Panc1 (cell line): ENCODE measurements at regions not wholly inside any gene's neighbourhood (a gene's known extent, or its start where the extent isn't known, plus 50 kb on each side); places are given as distances from the start of the nearest gene placed in this dataset.

Experiments
- ATAC-seq: fragments of 200-7000 bp; cut with Tn5 transposase; 2 replicates; pipeline ENCODE4 v1.9.1; 2020; ENCODE audit warnings: mild to moderate bottlenecking, moderate library complexity
- BruUV-seq: library from RNA; stranded (reverse); fragments of 400-500 nt; replicated peaks from 2 replicates; lab custom pipeline; 2021; lab: Mats Ljungman, UMichigan
- CTCF ChIA-PET: fragments of 300-600 bp; sonication (Branson Sonifier 250); formaldehyde crosslinking; loops from one replicate; lab custom pipeline; 2022; ENCODE audit warnings: antibody characterized with exemption; lab: Charles Lee
- POLR2A ChIA-PET: fragments of 300-600 bp; sonication (Branson Sonifier 250); formaldehyde crosslinking; loops from one replicate; lab custom pipeline; 2022; ENCODE audit warnings: antibody characterized with exemption; lab: Charles Lee
- DNase-seq: peaks from one replicate; pipeline ENCODE4 v3.0.0-alpha.2; 2010; ENCODE audit warnings: low read depth, low spot score
- H3K27ac ChIP-seq: 2 replicates; pipeline ENCODE4 v1.5.1; 2011; ENCODE audit warnings: mild to moderate bottlenecking, low read length, inconsistent platforms
- H3K27me3 ChIP-seq: fragments of 200-500 bp; sonication (Bioruptor generic); 2 replicates; pipeline ENCODE4 v1.6.0; 2014; ENCODE audit warnings: low read length, inconsistent platforms; ENCODE audit not compliant: control insufficient read depth, insufficient read depth
- H3K36me3 ChIP-seq: fragments of 200-500 bp; sonication (Bioruptor generic); 2 replicates; pipeline ENCODE4 v1.5.1; 2014; ENCODE audit warnings: inconsistent platforms, mild to moderate bottlenecking, low read length, moderate library complexity; ENCODE audit not compliant: control insufficient read depth, insufficient read depth
- H3K4me1 ChIP-seq: 2 replicates; pipeline ENCODE4 v1.5.1; 2011; ENCODE audit warnings: inconsistent platforms, mild to moderate bottlenecking, low read length, moderate library complexity; ENCODE audit not compliant: control insufficient read depth, insufficient read depth
- H3K4me3 ChIP-seq, 2 experiments: 2 replicates each; pipeline ENCODE4 v1.5.1; 2011 to 2012; ENCODE audit warnings: low read depth in 2 of 2, low read length in 2 of 2, mild to moderate bottlenecking in 2 of 2, inconsistent platforms in 1 of 2, moderate library complexity in 1 of 2
- H3K9me3 ChIP-seq: fragments of 200-500 bp; sonication (Bioruptor generic); 2 replicates; pipeline ENCODE4 v1.5.1; 2014; ENCODE audit warnings: low read depth, mild to moderate bottlenecking, inconsistent platforms, low read length, moderate library complexity; ENCODE audit not compliant: control insufficient read depth, insufficient read depth
- POLR2AphosphoS5 ChIP-seq: IDR thresholded peaks from 2 replicates; pipeline ENCODE4 v1.6.1; 2012; ENCODE audit warnings: mild to moderate bottlenecking, low read depth, low read length, moderate library complexity
- SIN3A ChIP-seq: IDR thresholded peaks from 2 replicates; pipeline ENCODE4 v1.6.1; 2012; ENCODE audit warnings: low read depth, mild to moderate bottlenecking, low read length, moderate library complexity, borderline replicate concordance; ENCODE audit not compliant: insufficient read depth
- TCF7L2 ChIP-seq: IDR thresholded peaks from 2 replicates; pipeline ENCODE4 v1.6.1; 2011; ENCODE audit warnings: mild to moderate bottlenecking, low read depth, low read length, inconsistent platforms
- in situ Hi-C: cut with HindIII; loops from 2 replicates; pipeline ENCODE4 v1.10.0; 2016; ENCODE audit warnings: low sequenced_read_pairs, low pct_unique_long_range_greater_than_20kb
- intact Hi-C: fragments of 100-400 bp; cut with micrococcal nuclease; formaldehyde crosslinking; loops from one replicate; pipeline ENCODE4 v1.10.0; 2022; ENCODE audit not compliant: unreplicated experiment
- TF ChIP-seq, protein P1 (sequence below), 2 experiments: IDR thresholded peaks; 2 replicates each; pipeline ENCODE4 v1.6.1; 2011 to 2012; ENCODE audit warnings: low read depth in 2 of 2, control low read depth in 1 of 2, low read length in 1 of 2, mild to moderate bottlenecking in 1 of 2, moderate library complexity in 1 of 2; ENCODE audit not compliant: insufficient read depth in 1 of 2
- TF ChIP-seq, protein P2 (sequence below): fragments of 450-650 bp; IDR thresholded peaks from 2 replicates; pipeline ENCODE4 v1.5.1; 2017; ENCODE audit warnings: mild to moderate bottlenecking

DNA sequence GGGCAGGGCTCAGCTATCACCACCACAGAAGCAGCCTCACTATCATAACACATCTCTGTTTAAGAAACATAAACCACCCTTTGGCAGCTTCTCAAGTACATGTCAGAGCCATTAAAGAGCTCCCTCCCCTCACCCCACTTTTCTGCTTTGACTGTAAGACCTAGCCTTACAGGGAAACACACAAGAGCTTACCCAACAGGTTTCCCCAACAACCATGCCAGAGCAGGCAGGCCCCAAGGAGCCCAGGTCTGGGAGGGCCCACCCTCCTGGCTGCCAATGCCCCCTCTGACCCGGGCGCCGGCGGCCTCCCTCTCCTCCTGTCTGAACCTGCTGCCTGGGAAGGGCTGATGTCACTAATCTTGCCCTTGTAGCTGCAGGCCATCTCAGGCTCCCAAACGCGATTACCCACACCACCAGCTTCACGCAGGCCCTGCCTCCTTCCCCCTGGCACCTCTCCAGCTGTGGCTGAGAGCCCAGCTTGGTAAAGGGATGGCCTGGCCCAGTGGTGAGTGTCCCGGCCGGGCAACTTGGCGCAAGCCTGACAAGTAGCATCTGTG is 402.0 kb downstream of the MAFB start:
- Histone ChIP-seq H3K36me3 (no peaks in the 10 kb centered on the region), H3K27me3 (no peaks in the 10 kb centered on the region), H3K9me3 (no peaks in the 10 kb centered on the region), H3K4me1 (no peaks in the 10 kb centered on the region), H3K27ac (no peak overlapping the region), H3K4me3 (no peak overlapping the region)
- intact Hi-C loops: no loop called here
- CTCF ChIA-PET: no interaction called here
- ATAC-seq (no peak), DNase-seq (no peak)
- in situ Hi-C loops: no loop called here
- no TSS peak for BruUV-seq
- POLR2A ChIA-PET: no interaction called here
- TF ChIP-seq, protein P1, sequence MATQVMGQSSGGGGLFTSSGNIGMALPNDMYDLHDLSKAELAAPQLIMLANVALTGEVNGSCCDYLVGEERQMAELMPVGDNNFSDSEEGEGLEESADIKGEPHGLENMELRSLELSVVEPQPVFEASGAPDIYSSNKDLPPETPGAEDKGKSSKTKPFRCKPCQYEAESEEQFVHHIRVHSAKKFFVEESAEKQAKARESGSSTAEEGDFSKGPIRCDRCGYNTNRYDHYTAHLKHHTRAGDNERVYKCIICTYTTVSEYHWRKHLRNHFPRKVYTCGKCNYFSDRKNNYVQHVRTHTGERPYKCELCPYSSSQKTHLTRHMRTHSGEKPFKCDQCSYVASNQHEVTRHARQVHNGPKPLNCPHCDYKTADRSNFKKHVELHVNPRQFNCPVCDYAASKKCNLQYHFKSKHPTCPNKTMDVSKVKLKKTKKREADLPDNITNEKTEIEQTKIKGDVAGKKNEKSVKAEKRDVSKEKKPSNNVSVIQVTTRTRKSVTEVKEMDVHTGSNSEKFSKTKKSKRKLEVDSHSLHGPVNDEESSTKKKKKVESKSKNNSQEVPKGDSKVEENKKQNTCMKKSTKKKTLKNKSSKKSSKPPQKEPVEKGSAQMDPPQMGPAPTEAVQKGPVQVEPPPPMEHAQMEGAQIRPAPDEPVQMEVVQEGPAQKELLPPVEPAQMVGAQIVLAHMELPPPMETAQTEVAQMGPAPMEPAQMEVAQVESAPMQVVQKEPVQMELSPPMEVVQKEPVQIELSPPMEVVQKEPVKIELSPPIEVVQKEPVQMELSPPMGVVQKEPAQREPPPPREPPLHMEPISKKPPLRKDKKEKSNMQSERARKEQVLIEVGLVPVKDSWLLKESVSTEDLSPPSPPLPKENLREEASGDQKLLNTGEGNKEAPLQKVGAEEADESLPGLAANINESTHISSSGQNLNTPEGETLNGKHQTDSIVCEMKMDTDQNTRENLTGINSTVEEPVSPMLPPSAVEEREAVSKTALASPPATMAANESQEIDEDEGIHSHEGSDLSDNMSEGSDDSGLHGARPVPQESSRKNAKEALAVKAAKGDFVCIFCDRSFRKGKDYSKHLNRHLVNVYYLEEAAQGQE (IDR thresholded peaks at IDR 0.05; ENCODE audit: insufficient read depth in 1 of 2, low read depth in 2 of 2, low read length in 1 of 2): no peak
- TF ChIP-seq TCF7L2: no peak
- TF ChIP-seq SIN3A: no peak

DNA sequence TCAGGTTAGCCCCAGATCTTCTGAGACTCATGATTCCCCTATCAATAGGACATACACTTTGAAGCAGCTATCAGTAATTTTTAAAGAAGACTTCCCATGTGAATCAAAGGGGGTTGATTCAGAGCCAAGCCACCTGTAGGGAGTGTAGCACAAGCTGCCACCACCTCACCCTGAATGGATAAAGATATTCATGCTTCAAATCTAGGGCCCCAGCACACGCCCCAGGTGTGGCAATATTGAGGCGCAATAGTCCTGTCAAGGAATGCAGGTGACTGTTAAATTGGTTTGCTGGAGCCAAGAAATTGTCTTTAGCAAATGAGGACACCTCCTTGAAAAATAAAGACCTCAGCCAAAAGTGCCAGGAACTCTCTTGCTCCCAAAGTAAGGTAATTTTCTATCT is 404.4 kb downstream of the MAFB start:
- Histone ChIP-seq H3K4me1 (no peaks in the 10 kb centered on the region), H3K9me3 (no peaks in the 10 kb centered on the region), H3K36me3 (no peaks in the 10 kb centered on the region), H3K4me3 (no peak overlapping the region), H3K27ac (no peak overlapping the region), H3K27me3 (no peaks in the 10 kb centered on the region)
- no peak for ATAC-seq
- BruUV-seq: no TSS peak
- POLR2A ChIA-PET: no interaction called here
- CTCF ChIA-PET: no interaction called here
- DNase-seq: no peak
- TF ChIP-seq, protein P1 (IDR thresholded peaks at IDR 0.05; ENCODE audit: insufficient read depth in 1 of 2, low read depth in 2 of 2, low read length in 1 of 2): no peak
- intact Hi-C loops: loop anchor here (5.0 kb wide), 1 partner anchor 673 kb away; no protein-coding TSS in a partner anchor
- in situ Hi-C loops: no loop called here

DNA sequence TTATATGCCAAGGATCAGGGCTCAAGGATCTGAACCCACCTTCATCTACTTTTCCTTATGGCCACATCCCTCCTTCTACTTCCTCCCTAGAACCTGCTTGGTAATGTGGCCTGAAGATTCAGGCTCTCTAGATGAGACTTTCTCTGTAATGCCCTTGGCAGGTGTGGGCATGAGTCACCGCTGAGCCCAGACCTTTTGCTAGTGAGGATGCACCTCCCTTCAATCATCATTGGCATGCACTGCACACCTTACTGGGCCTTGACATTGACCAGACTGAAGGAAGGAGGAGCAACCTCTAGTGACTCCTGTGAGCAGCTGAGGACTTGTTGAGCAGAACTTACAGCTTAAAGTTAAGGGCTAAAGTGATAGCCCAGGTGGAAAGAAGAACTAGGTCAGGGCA is 405.3 kb downstream of the MAFB start:
- TF ChIP-seq, protein P1 (IDR thresholded peaks at IDR 0.05; ENCODE audit: insufficient read depth in 1 of 2, low read depth in 2 of 2, low read length in 1 of 2): no peak
- TF ChIP-seq TCF7L2: no peak
- no peak for TF ChIP-seq SIN3A
- TF ChIP-seq, protein P2, sequence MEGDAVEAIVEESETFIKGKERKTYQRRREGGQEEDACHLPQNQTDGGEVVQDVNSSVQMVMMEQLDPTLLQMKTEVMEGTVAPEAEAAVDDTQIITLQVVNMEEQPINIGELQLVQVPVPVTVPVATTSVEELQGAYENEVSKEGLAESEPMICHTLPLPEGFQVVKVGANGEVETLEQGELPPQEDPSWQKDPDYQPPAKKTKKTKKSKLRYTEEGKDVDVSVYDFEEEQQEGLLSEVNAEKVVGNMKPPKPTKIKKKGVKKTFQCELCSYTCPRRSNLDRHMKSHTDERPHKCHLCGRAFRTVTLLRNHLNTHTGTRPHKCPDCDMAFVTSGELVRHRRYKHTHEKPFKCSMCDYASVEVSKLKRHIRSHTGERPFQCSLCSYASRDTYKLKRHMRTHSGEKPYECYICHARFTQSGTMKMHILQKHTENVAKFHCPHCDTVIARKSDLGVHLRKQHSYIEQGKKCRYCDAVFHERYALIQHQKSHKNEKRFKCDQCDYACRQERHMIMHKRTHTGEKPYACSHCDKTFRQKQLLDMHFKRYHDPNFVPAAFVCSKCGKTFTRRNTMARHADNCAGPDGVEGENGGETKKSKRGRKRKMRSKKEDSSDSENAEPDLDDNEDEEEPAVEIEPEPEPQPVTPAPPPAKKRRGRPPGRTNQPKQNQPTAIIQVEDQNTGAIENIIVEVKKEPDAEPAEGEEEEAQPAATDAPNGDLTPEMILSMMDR: no peak
- no peak for TF ChIP-seq POLR2AphosphoS5
- Histone ChIP-seq H3K36me3 (no peaks in the 10 kb centered on the region), H3K27me3 (no peaks in the 10 kb centered on the region), H3K4me1 (no peaks in the 10 kb centered on the region), H3K9me3 (no peaks in the 10 kb centered on the region), H3K4me3 (no peak overlapping the region), H3K27ac (no peak overlapping the region)
- ATAC-seq: no peak
- ChIA-PET POLR2A (no interaction called here), CTCF (no interaction called here)
- in situ Hi-C loops (no loop called here), intact Hi-C loops (loop anchor here (5.0 kb wide), 1 partner anchor 674 kb away; no protein-coding TSS in a partner anchor)
- DNase-seq: no peak
- no TSS peak for BruUV-seq
